Cortex of kidney (tissue), 1 donor: ENCODE measurements at regions not wholly inside any gene's neighbourhood (a gene's known extent, or its start where the extent isn't known, plus 50 kb on each side); places are given as distances from the start of the nearest gene placed in this dataset.
"Not testable (repeated sequence)": the region's sequence is repeated elsewhere in the genome, so short reads cannot be mapped to it uniquely, and the experiment has no call there.

Experiments
- DNase-seq: peaks from one replicate; lab custom pipeline; 2025; lab: John Stamatoyannopoulos, UW

GRCh38 chr14:85317491-85318021, 212.4 kb upstream of the FLRT2 start:
- DNase-seq, result no peak

- no peak for DNase-seq
These were observed 210.8 kb upstream of the FLRT2 start for GRCh38 chr14:85319101-85319500.

- DNase-seq, result no peak
These were observed 209.8 kb upstream of the FLRT2 start for GRCh38 chr14:85319998-85320630.

GRCh38 chr14:85325134-85326017, 204.6 kb upstream of the FLRT2 start:
- DNase-seq, result no peak

GRCh38 chr14:85332401-85332800, 197.5 kb upstream of the FLRT2 start:
- no peak for DNase-seq

- DNase-seq, result no peak
These were observed 196.6 kb upstream of the FLRT2 start for GRCh38 chr14:85333313-85333712.

GRCh38 chr14:85333841-85334240, 196.1 kb upstream of the FLRT2 start:
- DNase-seq, result no peak

GRCh38 chr14:85334316-85334715, 195.6 kb upstream of the FLRT2 start:
- DNase-seq, result no peak

- no peak for DNase-seq
These were observed 193.7 kb upstream of the FLRT2 start for GRCh38 chr14:85336257-85336656.

GRCh38 chr14:85336817-85337216, 193.1 kb upstream of the FLRT2 start:
- no peak for DNase-seq

GRCh38 chr14:85338895-85339294, 191.0 kb upstream of the FLRT2 start:
- DNase-seq, result no peak

- no peak for DNase-seq
These were observed 186.9 kb upstream of the FLRT2 start for GRCh38 chr14:85342858-85343607.

- DNase-seq, result no peak
These were observed 185.8 kb upstream of the FLRT2 start for GRCh38 chr14:85344171-85344570.

- no peak for DNase-seq
These were observed 184.9 kb upstream of the FLRT2 start for GRCh38 chr14:85344847-85345570.

GRCh38 chr14:85350667-85351066, 179.3 kb upstream of the FLRT2 start:
- DNase-seq, result no peak

- not testable (repeated sequence) for DNase-seq
These were observed 177.4 kb upstream of the FLRT2 start for GRCh38 chr14:85352588-85352987.

- no peak for DNase-seq
These were observed 172.8 kb upstream of the FLRT2 start for GRCh38 chr14:85357120-85357519.

GRCh38 chr14:85358136-85358785, 171.7 kb upstream of the FLRT2 start:
- DNase-seq, result no peak

- DNase-seq, result no peak
These were observed 170.4 kb upstream of the FLRT2 start for GRCh38 chr14:85359505-85359904.

GRCh38 chr14:85363358-85363757, 166.6 kb upstream of the FLRT2 start:
- DNase-seq, result no peak

GRCh38 chr14:85366226-85366625, 163.7 kb upstream of the FLRT2 start:
- no peak for DNase-seq
